Ishikawa (cell line): ENCODE measurements at regions not wholly inside any gene's neighbourhood (a gene's known extent, or its start where the extent isn't known, plus 50 kb on each side); places are given as distances from the start of the nearest gene placed in this dataset.

ENCODE experiments used
- CEBPB ChIP-seq: IDR thresholded peaks from 2 replicates; pipeline ENCODE4 v1.6.1; 2012
- EP300 ChIP-seq: IDR thresholded peaks from 2 replicates; pipeline ENCODE4 v1.6.1; 2012; ENCODE audit warnings: borderline replicate concordance
- RAD21 ChIP-seq: IDR thresholded peaks from 2 replicates; pipeline ENCODE4 v1.6.1; 2012; ENCODE audit warnings: low read depth
- TAF1 ChIP-seq: IDR thresholded peaks from 2 replicates; pipeline ENCODE4 v1.6.1; 2012; ENCODE audit warnings: low read depth, mild to moderate bottlenecking
- TEAD4 ChIP-seq: IDR thresholded peaks from 2 replicates; pipeline ENCODE4 v1.6.1; 2012
- YY1 ChIP-seq: IDR thresholded peaks from 2 replicates; pipeline ENCODE4 v1.6.1; 2012; ENCODE audit warnings: low read depth
- TF ChIP-seq, protein P1 (sequence below): IDR thresholded peaks from 2 replicates; pipeline ENCODE4 v1.6.1; 2012; ENCODE audit warnings: low read depth, mild to moderate bottlenecking
- TF ChIP-seq, protein P2 (sequence below): IDR thresholded peaks from 2 replicates; pipeline ENCODE4 v1.6.1; 2012
- TF ChIP-seq, protein P3 (sequence below): IDR thresholded peaks from 2 replicates; pipeline ENCODE4 v1.6.1; 2012

DNA sequence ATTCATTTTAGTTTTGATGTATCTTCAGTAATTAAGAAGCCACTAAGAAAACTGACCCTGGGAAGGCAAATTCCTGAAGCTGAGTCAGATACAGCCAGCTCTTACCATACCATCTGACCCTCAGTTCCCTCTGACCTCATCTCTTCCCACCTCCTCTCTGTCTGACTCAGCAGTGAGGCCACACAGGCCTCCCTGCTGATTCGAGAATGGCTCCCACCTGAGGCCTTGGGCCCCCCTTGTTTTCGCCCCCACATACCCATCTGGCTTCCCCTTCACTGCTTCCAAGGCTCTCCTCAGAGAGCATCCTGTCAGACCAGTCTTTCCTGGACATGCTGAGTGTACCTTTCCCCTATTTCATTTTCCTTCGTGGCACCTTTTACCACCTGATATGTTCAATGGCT is 71.0 kb upstream of the CYP1B1 start:
- TF ChIP-seq RAD21 (no peak), EP300 (peak; percentile 35; the same call in 1 of the 2 replicates), TEAD4 (no peak; the same call in 1 of the 2 replicates), CEBPB (0 out of 2 replicates have a peak, but pooled peaks have one; percentile 8), YY1 (no peak), TAF1 (no peak)
- TF ChIP-seq, protein P1, sequence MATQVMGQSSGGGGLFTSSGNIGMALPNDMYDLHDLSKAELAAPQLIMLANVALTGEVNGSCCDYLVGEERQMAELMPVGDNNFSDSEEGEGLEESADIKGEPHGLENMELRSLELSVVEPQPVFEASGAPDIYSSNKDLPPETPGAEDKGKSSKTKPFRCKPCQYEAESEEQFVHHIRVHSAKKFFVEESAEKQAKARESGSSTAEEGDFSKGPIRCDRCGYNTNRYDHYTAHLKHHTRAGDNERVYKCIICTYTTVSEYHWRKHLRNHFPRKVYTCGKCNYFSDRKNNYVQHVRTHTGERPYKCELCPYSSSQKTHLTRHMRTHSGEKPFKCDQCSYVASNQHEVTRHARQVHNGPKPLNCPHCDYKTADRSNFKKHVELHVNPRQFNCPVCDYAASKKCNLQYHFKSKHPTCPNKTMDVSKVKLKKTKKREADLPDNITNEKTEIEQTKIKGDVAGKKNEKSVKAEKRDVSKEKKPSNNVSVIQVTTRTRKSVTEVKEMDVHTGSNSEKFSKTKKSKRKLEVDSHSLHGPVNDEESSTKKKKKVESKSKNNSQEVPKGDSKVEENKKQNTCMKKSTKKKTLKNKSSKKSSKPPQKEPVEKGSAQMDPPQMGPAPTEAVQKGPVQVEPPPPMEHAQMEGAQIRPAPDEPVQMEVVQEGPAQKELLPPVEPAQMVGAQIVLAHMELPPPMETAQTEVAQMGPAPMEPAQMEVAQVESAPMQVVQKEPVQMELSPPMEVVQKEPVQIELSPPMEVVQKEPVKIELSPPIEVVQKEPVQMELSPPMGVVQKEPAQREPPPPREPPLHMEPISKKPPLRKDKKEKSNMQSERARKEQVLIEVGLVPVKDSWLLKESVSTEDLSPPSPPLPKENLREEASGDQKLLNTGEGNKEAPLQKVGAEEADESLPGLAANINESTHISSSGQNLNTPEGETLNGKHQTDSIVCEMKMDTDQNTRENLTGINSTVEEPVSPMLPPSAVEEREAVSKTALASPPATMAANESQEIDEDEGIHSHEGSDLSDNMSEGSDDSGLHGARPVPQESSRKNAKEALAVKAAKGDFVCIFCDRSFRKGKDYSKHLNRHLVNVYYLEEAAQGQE: no peak
- TF ChIP-seq, protein P2, sequence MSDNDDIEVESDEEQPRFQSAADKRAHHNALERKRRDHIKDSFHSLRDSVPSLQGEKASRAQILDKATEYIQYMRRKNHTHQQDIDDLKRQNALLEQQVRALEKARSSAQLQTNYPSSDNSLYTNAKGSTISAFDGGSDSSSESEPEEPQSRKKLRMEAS: peak; percentile 44
- TF ChIP-seq, protein P3, sequence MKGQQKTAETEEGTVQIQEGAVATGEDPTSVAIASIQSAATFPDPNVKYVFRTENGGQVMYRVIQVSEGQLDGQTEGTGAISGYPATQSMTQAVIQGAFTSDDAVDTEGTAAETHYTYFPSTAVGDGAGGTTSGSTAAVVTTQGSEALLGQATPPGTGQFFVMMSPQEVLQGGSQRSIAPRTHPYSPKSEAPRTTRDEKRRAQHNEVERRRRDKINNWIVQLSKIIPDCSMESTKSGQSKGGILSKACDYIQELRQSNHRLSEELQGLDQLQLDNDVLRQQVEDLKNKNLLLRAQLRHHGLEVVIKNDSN: 0 out of 2 replicates have a peak, but pooled peaks have one; percentile 27
